Breast epithelium (tissue), 4 donors: ENCODE measurements at regions not wholly inside any gene's neighbourhood (a gene's known extent, or its start where the extent isn't known, plus 50 kb on each side); places are given as distances from the start of the nearest gene placed in this dataset.

ENCODE experiments used
- DNase-seq, 2 donors: peaks; one replicate each; pipeline ENCODE4 v3.0.0-alpha.2; 2019; ENCODE audit warnings: low spot score in 2 of 2
- H3K27ac ChIP-seq, 2 donors: fragments of 200-600 bp; sonication (generic) in 1 of 2; one replicate each; pipeline ENCODE4 v1.5.1; 2016 to 2019; ENCODE audit warnings: mild to moderate bottlenecking in 1 of 2
- H3K27me3 ChIP-seq, 2 donors: fragments of 200-600 bp; sonication (generic) in 1 of 2; one replicate each; pipeline versions ENCODE4 v1.5.1 to v1.6.0; 2017 to 2019; ENCODE audit warnings: control low read depth in 1 of 2, mild to moderate bottlenecking in 1 of 2
- H3K36me3 ChIP-seq: fragments of 200-600 bp; one replicate; pipeline ENCODE4 v1.5.1; 2019
- H3K4me1 ChIP-seq, 2 donors: fragments of 200-600 bp; sonication (generic); one replicate each; pipeline ENCODE4 v1.5.1; 2016 to 2019; ENCODE audit warnings: control low read depth in 1 of 2
- H3K4me3 ChIP-seq, 3 donors: fragments of 200-600 bp; sonication (generic); 1 replicate in 2 of 3; 2 replicates in 1 of 3; pipeline ENCODE4 v1.5.1; 2016 to 2019; ENCODE audit warnings: mild to moderate bottlenecking in 3 of 3, moderate library complexity in 2 of 3
- H3K9me3 ChIP-seq, 2 donors: fragments of 200-600 bp; sonication (generic) in 1 of 2; one replicate each; pipeline ENCODE4 v1.5.1; 2016 to 2019; ENCODE audit warnings: control low read depth in 1 of 2
- POLR2A ChIP-seq: fragments of 450-650 bp; IDR thresholded peaks from one replicate; pipeline ENCODE4 v1.6.1; 2016; ENCODE audit warnings: antibody characterized with exemption, mild to moderate bottlenecking, moderate library complexity
- POLR2AphosphoS5 ChIP-seq, 3 donors: sonication (generic); formaldehyde crosslinking; IDR thresholded peaks; one replicate each; pipeline ENCODE4 v1.6.1; 2017; ENCODE audit warnings: antibody characterized with exemption in 3 of 3
- intact Hi-C: fragments of 100-400 bp; cut with DNase I; formaldehyde crosslinking; loops from one replicate; pipeline ENCODE4 v1.15.1; 2023; ENCODE audit warnings: low total_unique reads
- TF ChIP-seq, protein P1 (sequence below), 3 donors: fragments of 450-650 bp; IDR thresholded peaks; one replicate each; pipeline ENCODE4 v1.5.1; 2016 to 2017; ENCODE audit warnings: antibody characterized with exemption in 3 of 3, mild to moderate bottlenecking in 3 of 3, moderate library complexity in 3 of 3

DNA sequence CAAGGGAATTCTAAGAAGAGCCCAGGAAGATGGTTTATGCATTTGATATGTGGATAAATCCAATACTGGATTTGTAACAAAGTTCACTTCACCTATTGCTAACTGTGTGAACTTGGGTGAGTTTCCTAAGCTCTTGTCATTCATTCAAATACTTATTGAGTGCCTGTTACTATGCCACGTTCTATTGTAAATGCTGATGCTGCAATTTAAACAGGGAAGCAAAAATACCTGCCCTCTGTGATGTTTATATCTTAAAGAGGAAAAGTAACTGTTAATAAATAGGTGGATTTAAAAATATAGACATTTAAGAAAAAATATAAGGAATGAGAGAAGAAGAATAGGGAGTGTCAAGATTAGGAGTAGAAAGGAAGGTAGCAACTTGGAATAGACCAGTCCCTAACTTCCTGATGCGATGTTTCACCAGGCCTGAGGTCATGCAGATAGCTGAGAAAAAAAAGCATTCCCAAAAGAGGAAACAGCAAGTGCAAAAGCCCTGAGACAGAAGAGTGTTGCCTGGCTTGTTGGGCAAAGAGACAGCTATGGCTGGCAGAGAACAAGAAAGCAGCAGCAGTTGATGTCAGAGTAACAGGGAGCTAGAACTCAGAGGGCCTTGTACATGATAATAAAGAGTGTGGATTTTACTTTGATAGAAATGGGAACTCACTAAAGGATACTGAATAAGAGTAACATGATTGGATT is 54.3 kb upstream of the TCF21 start:
- DNase-seq = no peak
- H3K4me1 ChIP-seq = no peaks in the 10 kb centered on the region
- no peaks in the 10 kb centered on the region for H3K9me3 ChIP-seq
- H3K27me3 ChIP-seq = no peaks in the 10 kb centered on the region
- intact Hi-C loops = no loop called here
- no peak overlapping the region for H3K4me3 ChIP-seq
- TF ChIP-seq POLR2A (no peak), POLR2AphosphoS5 (IDR thresholded peaks at IDR 0.05) (no peak)
- TF ChIP-seq, protein P1, sequence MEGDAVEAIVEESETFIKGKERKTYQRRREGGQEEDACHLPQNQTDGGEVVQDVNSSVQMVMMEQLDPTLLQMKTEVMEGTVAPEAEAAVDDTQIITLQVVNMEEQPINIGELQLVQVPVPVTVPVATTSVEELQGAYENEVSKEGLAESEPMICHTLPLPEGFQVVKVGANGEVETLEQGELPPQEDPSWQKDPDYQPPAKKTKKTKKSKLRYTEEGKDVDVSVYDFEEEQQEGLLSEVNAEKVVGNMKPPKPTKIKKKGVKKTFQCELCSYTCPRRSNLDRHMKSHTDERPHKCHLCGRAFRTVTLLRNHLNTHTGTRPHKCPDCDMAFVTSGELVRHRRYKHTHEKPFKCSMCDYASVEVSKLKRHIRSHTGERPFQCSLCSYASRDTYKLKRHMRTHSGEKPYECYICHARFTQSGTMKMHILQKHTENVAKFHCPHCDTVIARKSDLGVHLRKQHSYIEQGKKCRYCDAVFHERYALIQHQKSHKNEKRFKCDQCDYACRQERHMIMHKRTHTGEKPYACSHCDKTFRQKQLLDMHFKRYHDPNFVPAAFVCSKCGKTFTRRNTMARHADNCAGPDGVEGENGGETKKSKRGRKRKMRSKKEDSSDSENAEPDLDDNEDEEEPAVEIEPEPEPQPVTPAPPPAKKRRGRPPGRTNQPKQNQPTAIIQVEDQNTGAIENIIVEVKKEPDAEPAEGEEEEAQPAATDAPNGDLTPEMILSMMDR (IDR thresholded peaks at IDR 0.05) = no peak
- no peaks in the 10 kb centered on the region for H3K36me3 ChIP-seq
- H3K27ac ChIP-seq = no peak overlapping the region

- Histone ChIP-seq H3K9me3 (no peaks in the 10 kb centered on the region), H3K4me3 (no peak overlapping the region), H3K4me1 (no peaks in the 10 kb centered on the region), H3K27ac (no peak overlapping the region), H3K27me3 (no peaks in the 10 kb centered on the region), H3K36me3 (no peaks in the 10 kb centered on the region)
- no peak for DNase-seq
- TF ChIP-seq POLR2AphosphoS5 (IDR thresholded peaks at IDR 0.05) = no peak
- no peak for TF ChIP-seq POLR2A
- TF ChIP-seq, protein P1 (IDR thresholded peaks at IDR 0.05) = no peak
- intact Hi-C loops = no loop called here
Measured at GRCh38 chr6:133835901-133836300, 53.0 kb upstream of the TCF21 start.

DNA sequence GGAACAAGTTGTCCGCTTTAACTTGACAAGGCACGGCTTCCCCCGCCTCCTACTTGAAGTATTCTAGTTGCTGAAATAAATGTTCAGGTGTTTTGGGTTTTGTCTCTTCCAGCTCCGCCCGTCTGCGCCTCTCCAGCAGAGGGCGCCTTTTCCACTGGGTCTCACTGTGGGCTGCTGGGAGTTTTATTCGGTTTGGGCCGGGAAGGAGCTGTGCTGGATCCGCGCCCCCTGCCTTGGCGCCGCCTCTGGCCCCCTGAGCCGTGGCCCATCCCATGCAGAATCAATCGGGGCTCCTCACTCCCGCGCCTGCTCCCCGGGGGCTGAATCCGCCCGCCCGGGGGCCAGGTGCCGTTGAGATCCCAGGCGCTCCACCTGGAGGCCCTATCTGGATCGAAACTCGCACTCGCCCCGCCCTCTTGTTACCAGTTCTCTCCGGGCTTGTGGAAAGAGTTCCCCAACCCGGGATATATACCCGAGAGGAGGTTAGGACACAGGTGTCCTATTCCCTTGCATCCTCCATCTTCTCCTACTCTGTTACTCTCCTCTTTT is 51.0 kb upstream of the TCF21 start:
- TF ChIP-seq POLR2AphosphoS5 (IDR thresholded peaks at IDR 0.05) (no peak), POLR2A (no peak)
- TF ChIP-seq, protein P1 (IDR thresholded peaks at IDR 0.05) = peak in 2 of 3 donors; percentile 50 to 64
- no peaks in the 10 kb centered on the region for H3K9me3 ChIP-seq
- peak in 1 of 2 donors; percentile 42 for DNase-seq
- H3K27ac ChIP-seq = no peak overlapping the region
- intact Hi-C loops = no loop called here
- peak overlapping the region; percentile 32 to 73 (median 50) for H3K4me3 ChIP-seq
- no peaks in the 10 kb centered on the region for H3K27me3 ChIP-seq
- no peaks in the 10 kb centered on the region for H3K4me1 ChIP-seq
- H3K36me3 ChIP-seq = no peaks in the 10 kb centered on the region
